ENCODE measurements at regions not wholly inside any gene's neighbourhood (a gene's known extent, or its start where the extent isn't known, plus 50 kb on each side); places are given as distances from the start of the nearest gene placed in this dataset.

GRCh38 chr3:194787072-194787471 lies 101.4 kb downstream of the FAM43A start:
- Mint-ChIP-seq H3K4me3 (ENCODE audit: low read depth, unreplicated experiment) (no peak overlapping the region), H3K27me3 (ENCODE audit: unreplicated experiment) (peaks cover 14% of the 10 kb centered on the region), H3K27ac (ENCODE audit: unreplicated experiment) (no peak overlapping the region), H3K36me3 (ENCODE audit: insufficient read depth, unreplicated experiment) (no peaks in the 10 kb centered on the region), H3K9me3 (ENCODE audit: low read depth, unreplicated experiment) (no peaks in the 10 kb centered on the region), H3K4me1 (ENCODE audit: low read depth, unreplicated experiment) (peaks cover 9% of the 10 kb centered on the region)
- intact Hi-C loops (cut with micrococcal nuclease; ENCODE audit: unreplicated experiment): no loop called here
- CTCF ChIA-PET: no interaction called here
- DNase-seq: no peak
- no TSS peak for BruUV-seq (replicated peaks)
- TF ChIP-seq CTCF (IDR thresholded peaks at IDR 0.05; ENCODE audit: unreplicated experiment): no peak

GRCh38 chr3:194787650-194788049 lies 102.0 kb downstream of the FAM43A start:
- no TSS peak for BruUV-seq (replicated peaks)
- H3K27ac Mint-ChIP-seq (ENCODE audit: unreplicated experiment): no peak overlapping the region
- no peaks in the 10 kb centered on the region for H3K36me3 Mint-ChIP-seq (ENCODE audit: insufficient read depth, unreplicated experiment)
- no peak for TF ChIP-seq CTCF (IDR thresholded peaks at IDR 0.05; ENCODE audit: unreplicated experiment)
- intact Hi-C loops (cut with micrococcal nuclease; ENCODE audit: unreplicated experiment): no loop called here
- no peak overlapping the region for H3K4me3 Mint-ChIP-seq (ENCODE audit: low read depth, unreplicated experiment)
- H3K4me1 Mint-ChIP-seq (ENCODE audit: low read depth, unreplicated experiment): peaks cover 8% of the 10 kb centered on the region
- no peaks in the 10 kb centered on the region for H3K9me3 Mint-ChIP-seq (ENCODE audit: low read depth, unreplicated experiment)
- DNase-seq: no peak
- CTCF ChIA-PET: interaction anchor here (0.5 kb wide), 1 partner anchor 25 kb away, joined by 3 read pairs; no protein-coding TSS in a partner anchor
- H3K27me3 Mint-ChIP-seq (ENCODE audit: unreplicated experiment): peaks cover 14% of the 10 kb centered on the region

- TF ChIP-seq CTCF (IDR thresholded peaks at IDR 0.05; ENCODE audit: unreplicated experiment): no peak
- Mint-ChIP-seq H3K27ac (ENCODE audit: unreplicated experiment) (no peak overlapping the region), H3K4me3 (ENCODE audit: low read depth, unreplicated experiment) (no peak overlapping the region), H3K27me3 (ENCODE audit: unreplicated experiment) (no peaks in the 10 kb centered on the region), H3K9me3 (ENCODE audit: low read depth, unreplicated experiment) (no peaks in the 10 kb centered on the region), H3K36me3 (ENCODE audit: insufficient read depth, unreplicated experiment) (no peaks in the 10 kb centered on the region), H3K4me1 (ENCODE audit: low read depth, unreplicated experiment) (no peaks in the 10 kb centered on the region)
- BruUV-seq (replicated peaks): no TSS peak
- CTCF ChIA-PET: no interaction called here
- DNase-seq: no peak
- intact Hi-C loops (cut with micrococcal nuclease; ENCODE audit: unreplicated experiment): no loop called here
Observed at GRCh38 chr3:194792368-194792767, 106.7 kb downstream of the FAM43A start.

GRCh38 chr3:194797555-194798250 lies 112.0 kb downstream of the FAM43A start:
- TF ChIP-seq CTCF (IDR thresholded peaks at IDR 0.05; ENCODE audit: unreplicated experiment): no peak
- Mint-ChIP-seq H3K4me1 (ENCODE audit: low read depth, unreplicated experiment) (no peaks in the 10 kb centered on the region), H3K4me3 (ENCODE audit: low read depth, unreplicated experiment) (no peak overlapping the region), H3K9me3 (ENCODE audit: low read depth, unreplicated experiment) (no peaks in the 10 kb centered on the region), H3K27ac (ENCODE audit: unreplicated experiment) (no peak overlapping the region), H3K36me3 (ENCODE audit: insufficient read depth, unreplicated experiment) (no peaks in the 10 kb centered on the region), H3K27me3 (ENCODE audit: unreplicated experiment) (peaks cover 40% of the 10 kb centered on the region)
- CTCF ChIA-PET: interaction anchor here (0.6 to 1.2 kb wide), 2 partner anchors 13 to 1891 kb away, joined by 3 to 4 read pairs; no protein-coding TSS in a partner anchor
- DNase-seq: no peak
- no TSS peak for BruUV-seq (replicated peaks)
- intact Hi-C loops (cut with micrococcal nuclease; ENCODE audit: unreplicated experiment): no loop called here
